Spinal cord (tissue), 9 donors: ENCODE measurements at regions not wholly inside any gene's neighbourhood (a gene's known extent, or its start where the extent isn't known, plus 50 kb on each side); places are given as distances from the start of the nearest gene placed in this dataset.

Experiments
- DNase-seq, 6 donors: peaks; one replicate each; pipeline versions ENCODE4 v3.0.0 to v3.0.0-alpha.2; 2013 to 2015; ENCODE audit warnings: low spot score in 6 of 6, low read depth in 4 of 6
- H3K27ac ChIP-seq: one replicate; pipeline ENCODE4 v1.5.1; 2013; ENCODE audit warnings: low read depth, low read length, control low read depth
- H3K27me3 ChIP-seq: one replicate; pipeline ENCODE4 v1.6.1; 2013; ENCODE audit warnings: low read length; ENCODE audit not compliant: control insufficient read depth, insufficient read depth
- H3K36me3 ChIP-seq: one replicate; pipeline ENCODE4 v1.6.1; 2013; ENCODE audit warnings: low read length; ENCODE audit not compliant: control insufficient read depth, insufficient read depth
- H3K4me1 ChIP-seq: one replicate; pipeline ENCODE4 v1.6.1; 2013; ENCODE audit warnings: low read length; ENCODE audit not compliant: control insufficient read depth, insufficient read depth
- H3K4me3 ChIP-seq: one replicate; pipeline ENCODE4 v1.5.1; 2013; ENCODE audit warnings: low read depth, low read length, control low read depth
- H3K9me3 ChIP-seq: one replicate; pipeline ENCODE4 v1.6.1; 2013; ENCODE audit warnings: low read length; ENCODE audit not compliant: control insufficient read depth, insufficient read depth
- WGBS: methylation state at CpG from one replicate; pipeline ENCODE4 v1.1.5; 2013; ENCODE audit warnings: missing lambda C conversion rate; ENCODE audit not compliant: insufficient coverage; 5-methylcytosine and 5-hydroxymethylcytosine counted together
- donor health status: healthy.

GRCh38 chr14:53306911-53307310 is 153.8 kb upstream of the DDHD1 start:
- WGBS, result 29% methylated on average over 2 of the region's 3 CpGs
- Histone ChIP-seq H3K27ac (peak overlapping the region; percentile 54), H3K4me1 (peaks cover 3% of the 10 kb centered on the region), H3K27me3 (no peaks in the 10 kb centered on the region), H3K4me3 (no peak overlapping the region), H3K36me3 (no peaks in the 10 kb centered on the region), H3K9me3 (no peaks in the 10 kb centered on the region)
- peak in 4 of 6 donors; percentile 24 to 82 (median 48) for DNase-seq

- H3K27me3 ChIP-seq, result no peaks in the 10 kb centered on the region
- H3K9me3 ChIP-seq, result no peaks in the 10 kb centered on the region
- DNase-seq, result peak; percentile 35 to 95 (median 63)
- H3K4me1 ChIP-seq, result peaks cover 3% of the 10 kb centered on the region
- WGBS, result 8% methylated on average over 5 of the region's 11 CpGs
- H3K4me3 ChIP-seq, result peak overlapping the region; percentile 32
- no peaks in the 10 kb centered on the region for H3K36me3 ChIP-seq
- H3K27ac ChIP-seq, result peak overlapping the region; percentile 54
Measured at GRCh38 chr14:53306267-53306721, 153.2 kb upstream of the DDHD1 start.

GRCh38 chr14:53304726-53305381 is 151.7 kb upstream of the DDHD1 start:
- no peaks in the 10 kb centered on the region for H3K36me3 ChIP-seq
- H3K4me1 ChIP-seq, result peaks cover 3% of the 10 kb centered on the region
- H3K9me3 ChIP-seq, result no peaks in the 10 kb centered on the region
- no peak overlapping the region for H3K4me3 ChIP-seq
- WGBS, result 84% methylated on average over 2 of the region's 3 CpGs
- H3K27ac ChIP-seq, result peak overlapping the region; percentile 40
- no peaks in the 10 kb centered on the region for H3K27me3 ChIP-seq
- peak in 1 of 6 donors; percentile 75 for DNase-seq

GRCh38 chr14:53295985-53296582 is 143.0 kb upstream of the DDHD1 start:
- H3K9me3 ChIP-seq, result no peaks in the 10 kb centered on the region
- peak in 4 of 6 donors; percentile 22 to 83 (median 44) for DNase-seq
- H3K4me3 ChIP-seq, result no peak overlapping the region
- WGBS, result no CpG with 5 or more reads among the region's 9 CpGs
- H3K27me3 ChIP-seq, result no peaks in the 10 kb centered on the region
- H3K4me1 ChIP-seq, result no peaks in the 10 kb centered on the region
- H3K27ac ChIP-seq, result no peak overlapping the region
- H3K36me3 ChIP-seq, result no peaks in the 10 kb centered on the region

- Histone ChIP-seq H3K36me3 (no peaks in the 10 kb centered on the region), H3K27ac (no peak overlapping the region), H3K9me3 (no peaks in the 10 kb centered on the region), H3K4me1 (no peaks in the 10 kb centered on the region), H3K4me3 (no peak overlapping the region), H3K27me3 (no peaks in the 10 kb centered on the region)
- WGBS, result 100% methylated on average over 1 of the region's 4 CpGs
- no peak for DNase-seq
Measured at GRCh38 chr14:53295372-53295771, 142.2 kb upstream of the DDHD1 start.

- Histone ChIP-seq H3K9me3 (peaks cover 1% of the 10 kb centered on the region), H3K4me1 (no peaks in the 10 kb centered on the region), H3K4me3 (no peak overlapping the region), H3K36me3 (no peaks in the 10 kb centered on the region), H3K27ac (no peak overlapping the region), H3K27me3 (no peaks in the 10 kb centered on the region)
- DNase-seq, result no peak
Measured at GRCh38 chr14:53286301-53286700, 133.2 kb upstream of the DDHD1 start.

- Histone ChIP-seq H3K4me3 (no peak overlapping the region), H3K36me3 (no peaks in the 10 kb centered on the region), H3K9me3 (peaks cover 4% of the 10 kb centered on the region), H3K27me3 (no peaks in the 10 kb centered on the region), H3K27ac (no peak overlapping the region), H3K4me1 (no peaks in the 10 kb centered on the region)
- WGBS, result 83% methylated on average over 1 of the region's 4 CpGs
- no peak for DNase-seq
Measured at GRCh38 chr14:53285821-53286220, 132.7 kb upstream of the DDHD1 start.

- 93% methylated on average over 4 of the region's 4 CpGs for WGBS
- peaks cover 4% of the 10 kb centered on the region for H3K9me3 ChIP-seq
- H3K36me3 ChIP-seq, result no peaks in the 10 kb centered on the region
- H3K4me1 ChIP-seq, result no peaks in the 10 kb centered on the region
- DNase-seq, result no peak
- H3K4me3 ChIP-seq, result no peak overlapping the region
- no peaks in the 10 kb centered on the region for H3K27me3 ChIP-seq
- no peak overlapping the region for H3K27ac ChIP-seq
Measured at GRCh38 chr14:53285064-53285463, 131.9 kb upstream of the DDHD1 start.

GRCh38 chr14:53278602-53279506 is 125.7 kb upstream of the DDHD1 start:
- DNase-seq, result no peak
- Histone ChIP-seq H3K4me3 (no peak overlapping the region), H3K9me3 (peaks cover 2% of the 10 kb centered on the region), H3K36me3 (no peaks in the 10 kb centered on the region), H3K27ac (no peak overlapping the region), H3K27me3 (no peaks in the 10 kb centered on the region), H3K4me1 (no peaks in the 10 kb centered on the region)
- 91% methylated on average over 11 of the region's 12 CpGs for WGBS
